Stomach (tissue), 4 donors: ENCODE measurements at regions not wholly inside any gene's neighbourhood (a gene's known extent, or its start where the extent isn't known, plus 50 kb on each side); places are given as distances from the start of the nearest gene placed in this dataset.

Source experiments
- POLR2AphosphoS5 ChIP-seq, 3 donors: sonication (generic); formaldehyde crosslinking; IDR thresholded peaks; one replicate each; pipeline ENCODE4 v1.6.1; 2016; ENCODE audit warnings: antibody characterized with exemption in 3 of 3
- TF ChIP-seq, protein P1 (sequence below), 7 experiments: fragments of 450-650 bp in 4 of 7; fragments of 200-600 bp in 3 of 7; sonication (generic) in 3 of 7; IDR thresholded peaks; one replicate each; pipeline ENCODE4 v1.5.1; 2016 to 2019; ENCODE audit warnings: antibody characterized with exemption in 7 of 7, control low read depth in 2 of 7, mild to moderate bottlenecking in 1 of 7

DNA sequence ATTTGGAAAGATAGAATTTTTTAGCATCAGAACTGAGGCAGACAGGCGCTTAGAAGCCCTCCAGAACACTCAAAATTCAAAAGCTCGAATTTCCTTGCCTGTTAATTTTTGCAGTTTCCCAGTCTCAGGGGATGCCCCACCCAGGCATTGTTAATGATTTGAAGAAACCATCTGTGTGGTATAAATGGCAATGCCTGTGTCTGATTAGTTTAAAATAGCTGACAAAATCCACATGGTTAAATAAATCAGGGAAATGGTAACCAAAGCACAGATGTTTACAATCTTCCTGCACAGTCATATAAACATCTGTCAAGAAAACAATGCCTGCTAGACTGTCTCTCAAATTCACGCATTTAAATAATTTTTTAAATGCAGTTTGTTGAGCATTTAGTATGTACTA, 185.2 kb upstream of the RGMB start:
- TF ChIP-seq, protein P1, sequence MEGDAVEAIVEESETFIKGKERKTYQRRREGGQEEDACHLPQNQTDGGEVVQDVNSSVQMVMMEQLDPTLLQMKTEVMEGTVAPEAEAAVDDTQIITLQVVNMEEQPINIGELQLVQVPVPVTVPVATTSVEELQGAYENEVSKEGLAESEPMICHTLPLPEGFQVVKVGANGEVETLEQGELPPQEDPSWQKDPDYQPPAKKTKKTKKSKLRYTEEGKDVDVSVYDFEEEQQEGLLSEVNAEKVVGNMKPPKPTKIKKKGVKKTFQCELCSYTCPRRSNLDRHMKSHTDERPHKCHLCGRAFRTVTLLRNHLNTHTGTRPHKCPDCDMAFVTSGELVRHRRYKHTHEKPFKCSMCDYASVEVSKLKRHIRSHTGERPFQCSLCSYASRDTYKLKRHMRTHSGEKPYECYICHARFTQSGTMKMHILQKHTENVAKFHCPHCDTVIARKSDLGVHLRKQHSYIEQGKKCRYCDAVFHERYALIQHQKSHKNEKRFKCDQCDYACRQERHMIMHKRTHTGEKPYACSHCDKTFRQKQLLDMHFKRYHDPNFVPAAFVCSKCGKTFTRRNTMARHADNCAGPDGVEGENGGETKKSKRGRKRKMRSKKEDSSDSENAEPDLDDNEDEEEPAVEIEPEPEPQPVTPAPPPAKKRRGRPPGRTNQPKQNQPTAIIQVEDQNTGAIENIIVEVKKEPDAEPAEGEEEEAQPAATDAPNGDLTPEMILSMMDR (IDR thresholded peaks at IDR 0.05): no peak
- TF ChIP-seq POLR2AphosphoS5 (IDR thresholded peaks at IDR 0.05): no peak
